Glomerular visceral epithelial cell (primary cell): ENCODE measurements at regions not wholly inside any gene's neighbourhood (a gene's known extent, or its start where the extent isn't known, plus 50 kb on each side); places are given as distances from the start of the nearest gene placed in this dataset.

ENCODE experiments used
- DNase-seq: peaks from one replicate; pipeline ENCODE4 v3.0.0-alpha.2; 2016; ENCODE audit errors: extremely low spot score

DNA sequence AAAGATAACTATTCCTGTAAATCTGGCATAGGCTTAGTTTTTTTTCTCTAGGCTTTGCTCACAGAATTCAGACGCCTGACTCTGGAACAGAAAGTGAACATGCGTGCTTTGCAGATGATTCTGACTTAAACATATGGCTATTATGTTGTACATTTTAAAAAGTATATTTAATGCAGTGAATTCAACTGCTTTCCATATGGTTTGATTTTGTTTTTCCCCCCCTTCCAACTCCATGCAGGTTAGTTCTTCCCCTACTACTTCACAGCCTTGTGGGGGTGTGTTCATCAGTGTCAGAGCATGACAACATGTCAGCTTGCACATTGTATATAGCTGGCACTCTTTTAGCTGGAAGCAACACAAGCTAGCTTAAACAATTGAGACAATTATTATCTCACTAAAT, 226.8 kb downstream of the TMEM167A start:
- DNase-seq, result no peak

DNA sequence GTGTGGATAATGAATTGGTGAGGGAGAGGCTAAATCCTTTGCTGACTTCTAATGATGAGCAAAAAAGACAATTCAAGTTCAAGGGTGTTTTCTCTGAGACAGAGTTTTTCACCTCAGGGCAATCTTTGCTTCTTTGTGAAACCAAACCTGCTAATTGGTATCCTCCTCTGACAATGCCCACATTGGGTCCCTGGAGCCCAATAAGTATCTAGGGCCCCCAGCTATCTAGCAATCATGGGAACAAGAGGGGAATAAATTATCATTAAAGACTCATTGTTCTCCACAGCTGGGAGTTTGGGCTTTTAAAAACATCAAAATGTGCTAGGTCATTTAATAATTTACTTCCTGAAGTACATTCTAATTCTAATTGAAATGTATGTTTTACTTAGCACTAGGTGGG, 227.3 kb downstream of the TMEM167A start:
- no peak for DNase-seq

DNA sequence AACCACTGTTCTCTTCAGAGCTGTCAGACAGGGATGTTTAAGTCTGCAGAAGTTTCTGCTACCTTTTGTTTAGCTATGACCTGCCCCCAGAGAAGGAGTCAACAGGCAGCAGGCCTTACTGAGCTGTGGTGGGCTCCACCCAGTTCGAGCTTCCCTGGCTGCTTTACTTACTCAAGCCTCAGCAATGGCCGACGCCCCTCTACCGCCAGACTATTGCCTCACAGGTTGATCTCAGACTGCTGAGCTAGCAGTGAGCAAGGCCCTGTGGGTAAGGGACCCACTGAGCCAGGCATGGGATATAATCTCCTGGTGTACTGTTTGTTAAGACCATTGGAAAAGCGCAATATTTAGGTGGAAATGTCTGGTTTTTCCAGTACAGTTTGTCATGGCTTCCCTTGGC, 229.6 kb downstream of the TMEM167A start:
- DNase-seq, result no peak

DNA sequence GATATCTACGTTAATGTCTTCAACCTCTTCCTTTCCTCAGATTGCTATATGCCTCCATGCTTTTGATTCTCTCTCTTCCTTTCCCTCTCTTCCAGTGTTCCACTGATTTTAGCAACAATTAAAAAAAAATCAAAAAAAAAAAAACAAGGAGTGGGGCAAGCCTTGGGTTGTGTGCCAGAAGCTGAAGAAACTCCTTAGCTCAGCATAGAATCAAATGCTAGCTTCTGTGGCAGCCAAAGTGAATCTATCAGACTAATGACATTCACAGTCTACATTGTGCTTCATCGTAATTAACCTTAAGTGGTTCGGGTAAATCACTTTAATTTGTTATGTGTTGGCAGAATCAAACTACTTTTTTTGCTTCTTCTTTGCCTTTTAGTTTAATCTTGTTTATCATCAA, 237.3 kb downstream of the TMEM167A start:
- no peak for DNase-seq

GRCh38 chr5:82835488-82835887, 241.7 kb downstream of the TMEM167A start:
- DNase-seq, result no peak

GRCh38 chr5:82834151-82834550, 243.0 kb downstream of the TMEM167A start:
- no peak for DNase-seq

DNA sequence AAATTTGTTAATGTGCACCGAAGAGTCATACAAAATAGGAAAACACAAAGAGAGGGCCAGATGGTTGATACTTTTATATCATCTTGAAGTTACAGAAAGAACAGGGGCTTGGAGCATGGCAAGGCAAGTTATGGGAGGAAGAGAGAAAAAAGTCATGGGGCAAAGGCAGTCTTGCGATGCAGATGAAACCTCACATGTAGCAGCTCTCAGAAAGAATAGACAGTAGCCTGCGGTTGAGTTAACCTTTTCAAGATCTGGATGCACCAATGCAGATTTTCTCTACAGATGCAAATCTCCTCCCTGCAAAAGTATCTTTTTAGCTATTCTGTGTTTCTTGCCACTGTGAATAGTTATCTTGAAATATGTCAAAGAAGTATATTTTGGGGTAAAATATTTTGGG, 243.9 kb downstream of the TMEM167A start:
- DNase-seq, result no peak

DNA sequence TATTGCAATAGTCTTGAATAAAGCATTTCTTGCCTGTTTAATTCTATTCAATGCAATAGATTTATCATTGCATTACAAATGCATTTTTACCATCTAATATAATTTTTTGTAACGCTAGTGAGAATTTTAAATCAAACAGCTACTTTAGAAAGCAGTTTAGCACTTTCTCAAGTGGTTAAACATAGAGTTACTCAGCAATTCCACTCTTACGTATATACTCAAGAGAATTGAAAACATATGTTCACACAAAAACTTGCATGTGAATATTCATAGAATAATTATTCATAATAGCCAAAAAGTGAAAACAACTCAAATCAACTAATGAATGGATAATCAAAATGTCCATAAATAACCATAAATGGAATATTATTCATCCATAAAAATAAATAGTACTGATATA, 244.7 kb downstream of the TMEM167A start:
- no peak for DNase-seq

GRCh38 chr5:82828211-82828610, 249.0 kb downstream of the TMEM167A start:
- no peak for DNase-seq

GRCh38 chr5:82827651-82828050, 249.5 kb downstream of the TMEM167A start:
- no peak for DNase-seq

DNA sequence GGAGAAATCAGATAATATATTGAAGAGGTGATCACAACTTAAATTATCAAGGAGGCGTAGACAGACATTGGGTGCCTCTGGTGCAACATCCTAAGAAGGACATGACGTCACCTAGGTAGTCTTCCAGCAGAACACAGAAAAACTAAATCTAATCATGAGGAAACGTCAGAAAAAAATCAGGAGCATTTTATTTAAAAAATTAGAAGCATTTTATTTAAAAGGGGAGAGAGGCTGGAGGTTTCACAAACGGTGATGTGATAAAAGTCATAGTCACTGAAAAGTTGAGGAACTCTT, 254.6 kb downstream of the TMEM167A start:
- no peak for DNase-seq

DNA sequence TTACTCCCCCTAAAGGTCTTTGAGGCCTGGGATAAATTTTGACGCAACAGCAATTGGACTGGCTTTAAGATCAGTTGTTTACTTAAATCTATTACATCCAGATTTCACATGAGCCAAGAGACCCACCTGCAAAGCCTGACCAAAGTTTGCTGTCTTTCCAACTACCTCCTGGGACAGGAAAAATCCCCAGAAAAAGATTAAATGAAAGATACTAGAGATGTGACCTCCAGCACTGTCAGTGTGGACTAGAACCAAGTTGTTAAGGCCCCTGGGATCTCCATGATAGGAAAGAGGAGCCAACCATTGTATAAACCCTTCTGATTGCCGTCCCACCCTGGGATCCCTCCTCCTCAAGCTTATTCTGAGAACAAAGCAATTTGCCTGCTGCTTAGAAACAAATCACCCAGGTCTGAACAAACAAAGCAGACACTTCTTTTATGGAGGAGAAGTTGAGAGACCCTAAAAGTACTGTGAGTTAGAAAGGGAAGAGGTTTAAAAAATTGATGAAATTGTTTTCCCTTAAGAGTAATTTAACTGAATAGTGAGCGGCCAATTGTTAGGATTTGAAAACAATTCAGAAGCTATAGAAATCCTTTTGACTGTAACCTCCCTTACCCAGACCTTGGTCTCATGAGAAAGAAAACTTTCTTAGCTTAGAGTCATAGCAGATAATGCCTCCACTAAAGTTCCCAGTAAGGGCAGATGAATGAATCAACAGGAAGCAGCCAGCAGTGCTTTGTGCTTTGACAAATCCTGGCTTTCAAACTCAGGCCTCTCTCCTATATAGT, 255.2 kb downstream of the TMEM167A start:
- no peak for DNase-seq

- DNase-seq, result no peak
Observed at GRCh38 chr5:82820961-82821845, 256.0 kb downstream of the TMEM167A start.

GRCh38 chr5:82820188-82820587, 257.0 kb downstream of the TMEM167A start:
- no peak for DNase-seq

DNA sequence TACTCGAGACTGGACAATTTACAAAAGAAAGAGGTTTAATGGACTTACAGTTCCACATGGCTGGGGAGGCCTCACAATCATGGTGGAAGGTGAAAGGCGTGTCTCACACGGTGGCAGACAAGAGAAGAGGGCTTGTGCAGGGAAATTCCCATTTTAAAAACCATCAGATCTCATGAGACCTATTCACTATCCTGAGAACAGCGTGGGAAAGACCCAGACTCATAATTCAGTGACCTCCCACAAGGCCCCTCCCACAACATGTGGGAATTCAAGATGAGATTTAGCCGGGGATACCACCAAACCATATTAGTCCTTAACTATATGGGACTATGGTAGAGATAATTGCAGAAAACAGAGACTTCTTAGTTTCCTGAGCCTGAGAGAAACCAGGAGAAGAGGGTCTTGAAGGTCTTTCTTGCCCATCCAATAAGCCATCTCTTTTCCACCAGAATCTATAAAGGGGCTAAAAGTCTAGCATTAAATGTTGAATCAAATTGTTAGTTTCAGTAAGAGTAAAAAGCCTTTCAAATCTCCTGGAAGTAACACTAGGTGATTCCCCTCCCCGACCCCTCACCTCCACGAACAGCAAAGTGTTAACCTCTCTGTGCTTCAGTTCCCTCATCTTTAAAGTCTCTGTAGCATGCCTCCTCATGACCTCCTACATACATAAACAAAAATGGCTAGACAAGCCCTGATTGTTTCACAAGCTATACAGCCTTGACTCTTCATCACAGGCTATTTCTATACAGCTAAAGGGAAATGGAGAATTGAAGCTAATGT, 259.1 kb downstream of the TMEM167A start:
- no peak for DNase-seq

GRCh38 chr5:82816926-82817325, 260.3 kb downstream of the TMEM167A start:
- DNase-seq, result no peak

DNA sequence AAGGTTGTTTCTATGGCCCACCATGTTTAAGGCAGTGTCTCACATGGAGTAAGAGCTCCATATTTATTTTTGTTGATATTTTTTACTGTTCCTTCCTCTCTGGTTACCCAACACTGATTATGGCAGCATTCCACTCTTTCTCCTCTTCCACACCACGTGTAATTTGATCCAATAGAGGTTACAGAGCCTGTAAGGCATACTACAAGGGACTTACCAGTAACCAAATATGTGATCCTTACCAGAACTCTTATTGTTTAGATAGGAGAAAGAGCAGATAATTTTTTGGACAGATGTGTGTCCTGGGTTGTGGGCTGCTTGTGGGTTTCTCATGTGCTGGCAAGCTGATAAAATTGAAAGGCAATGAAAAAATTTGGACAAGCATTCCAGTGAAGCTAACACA, 261.3 kb downstream of the TMEM167A start:
- no peak for DNase-seq

GRCh38 chr5:82813861-82814260, 263.3 kb downstream of the TMEM167A start:
- DNase-seq, result no peak

DNA sequence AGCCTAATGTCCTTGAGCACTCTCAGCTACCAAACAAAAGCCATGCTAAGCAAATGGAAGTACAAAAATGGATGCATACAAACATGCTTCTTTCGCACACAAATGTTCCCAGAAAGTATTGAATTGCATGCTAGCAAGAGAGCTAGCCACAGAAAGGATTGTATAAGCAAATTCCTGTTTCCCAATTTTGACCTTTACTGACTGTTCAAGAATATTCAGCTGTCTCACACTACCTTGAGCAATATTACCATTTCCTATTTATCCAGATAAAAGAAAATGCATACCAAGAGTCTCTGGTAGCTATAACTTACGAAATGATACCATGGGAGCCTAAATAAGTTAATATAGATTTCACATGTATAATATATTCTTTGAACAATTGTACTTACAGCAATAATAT, 264.6 kb downstream of the TMEM167A start:
- DNase-seq, result no peak

GRCh38 chr5:82811490-82811889, 265.7 kb downstream of the TMEM167A start:
- DNase-seq, result no peak

- no peak for DNase-seq
Observed at GRCh38 chr5:82809420-82810143, 267.6 kb downstream of the TMEM167A start.

GRCh38 chr5:82808960-82809359, 268.2 kb downstream of the TMEM167A start:
- no peak for DNase-seq
